ENCODE measurements at regions not wholly inside any gene's neighbourhood (a gene's known extent, or its start where the extent isn't known, plus 50 kb on each side); places are given as distances from the start of the nearest gene placed in this dataset.

DNA sequence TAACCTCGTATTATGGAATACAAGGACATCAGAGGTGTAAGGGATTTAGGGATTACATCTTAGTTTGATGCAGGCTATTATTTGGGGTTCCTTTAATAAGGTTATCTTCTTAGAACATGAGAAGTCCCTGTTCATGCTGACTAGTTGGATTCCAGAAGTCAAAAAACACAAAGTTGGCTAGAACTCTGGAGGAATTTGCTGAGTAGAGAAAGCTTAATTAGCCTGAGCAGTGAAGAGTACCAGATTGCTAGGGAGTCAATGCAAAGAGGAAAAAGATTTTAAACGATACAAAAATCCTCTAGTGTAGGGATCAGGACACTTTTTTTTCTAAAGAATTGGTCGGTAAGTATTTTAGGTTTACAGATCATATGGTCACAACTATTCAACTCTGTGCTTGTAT is 1872.5 kb upstream of the C9orf72 start:
- TF ChIP-seq, protein P1, sequence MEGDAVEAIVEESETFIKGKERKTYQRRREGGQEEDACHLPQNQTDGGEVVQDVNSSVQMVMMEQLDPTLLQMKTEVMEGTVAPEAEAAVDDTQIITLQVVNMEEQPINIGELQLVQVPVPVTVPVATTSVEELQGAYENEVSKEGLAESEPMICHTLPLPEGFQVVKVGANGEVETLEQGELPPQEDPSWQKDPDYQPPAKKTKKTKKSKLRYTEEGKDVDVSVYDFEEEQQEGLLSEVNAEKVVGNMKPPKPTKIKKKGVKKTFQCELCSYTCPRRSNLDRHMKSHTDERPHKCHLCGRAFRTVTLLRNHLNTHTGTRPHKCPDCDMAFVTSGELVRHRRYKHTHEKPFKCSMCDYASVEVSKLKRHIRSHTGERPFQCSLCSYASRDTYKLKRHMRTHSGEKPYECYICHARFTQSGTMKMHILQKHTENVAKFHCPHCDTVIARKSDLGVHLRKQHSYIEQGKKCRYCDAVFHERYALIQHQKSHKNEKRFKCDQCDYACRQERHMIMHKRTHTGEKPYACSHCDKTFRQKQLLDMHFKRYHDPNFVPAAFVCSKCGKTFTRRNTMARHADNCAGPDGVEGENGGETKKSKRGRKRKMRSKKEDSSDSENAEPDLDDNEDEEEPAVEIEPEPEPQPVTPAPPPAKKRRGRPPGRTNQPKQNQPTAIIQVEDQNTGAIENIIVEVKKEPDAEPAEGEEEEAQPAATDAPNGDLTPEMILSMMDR (tag by site-specific recombination; IDR thresholded peaks at IDR 0.05), result no peak
- TF ChIP-seq ZNF274 (IDR thresholded peaks at IDR 0.05; ENCODE audit: low read length) (no peak), ZNF274 (tag by site-specific recombination; IDR thresholded peaks at IDR 0.05; ENCODE audit: borderline replicate concordance) (no peak), ZBTB7A (tag by site-specific recombination; IDR thresholded peaks at IDR 0.05; ENCODE audit: low read depth) (no peak), ZNF776 (tag by site-specific recombination; IDR thresholded peaks at IDR 0.05; ENCODE audit: borderline replicate concordance) (no peak), PATZ1 (tag by site-specific recombination; IDR thresholded peaks at IDR 0.05) (no peak)

Measured in HEK293 (cell line).